Putamen (tissue), 1 donor: ENCODE measurements at regions not wholly inside any gene's neighbourhood (a gene's known extent, or its start where the extent isn't known, plus 50 kb on each side); places are given as distances from the start of the nearest gene placed in this dataset.

ENCODE experiments used
- DNase-seq: peaks from one replicate; pipeline ENCODE4 v3.0.0-alpha.2; 2016; ENCODE audit warnings: low spot score

DNA sequence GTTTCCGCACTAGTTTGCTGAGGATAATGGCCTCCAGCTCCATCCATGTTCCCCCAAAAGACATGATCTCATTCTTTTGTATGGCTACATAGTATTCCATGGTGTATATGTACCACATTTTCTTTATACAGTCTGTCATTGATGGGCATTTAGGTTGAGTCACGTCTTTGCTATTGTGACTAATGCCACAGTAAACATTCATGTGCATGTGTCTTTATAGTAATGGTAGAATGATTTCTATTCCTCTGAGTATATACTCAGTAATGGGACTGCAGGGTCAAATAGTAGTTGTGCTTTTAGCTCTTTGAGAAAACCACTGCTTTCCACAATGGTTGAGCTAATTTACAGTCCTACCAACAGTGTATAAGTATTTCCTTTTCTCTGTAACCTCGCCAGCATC, 78.3 kb upstream of the BCL9 start:
- DNase-seq = no peak

DNA sequence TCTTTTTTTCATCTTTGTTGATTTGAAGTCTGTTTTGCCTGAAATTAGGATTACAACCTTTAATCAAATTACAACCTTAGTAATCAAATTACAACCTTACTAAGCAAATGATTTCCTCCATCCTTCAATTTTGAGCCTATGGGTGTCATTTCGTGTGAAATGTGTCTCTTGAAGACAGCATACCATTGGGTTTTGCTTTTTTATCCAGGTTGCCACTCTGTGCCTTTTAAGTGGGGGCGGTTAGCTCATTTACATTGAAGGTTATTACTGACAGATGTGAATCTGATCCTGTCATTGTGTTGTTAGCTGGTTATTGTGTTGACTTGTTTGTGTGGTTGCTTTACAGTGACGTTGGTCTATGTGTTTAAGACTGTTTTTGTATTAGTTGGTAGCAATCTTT, 74.8 kb upstream of the BCL9 start:
- DNase-seq = no peak

DNA sequence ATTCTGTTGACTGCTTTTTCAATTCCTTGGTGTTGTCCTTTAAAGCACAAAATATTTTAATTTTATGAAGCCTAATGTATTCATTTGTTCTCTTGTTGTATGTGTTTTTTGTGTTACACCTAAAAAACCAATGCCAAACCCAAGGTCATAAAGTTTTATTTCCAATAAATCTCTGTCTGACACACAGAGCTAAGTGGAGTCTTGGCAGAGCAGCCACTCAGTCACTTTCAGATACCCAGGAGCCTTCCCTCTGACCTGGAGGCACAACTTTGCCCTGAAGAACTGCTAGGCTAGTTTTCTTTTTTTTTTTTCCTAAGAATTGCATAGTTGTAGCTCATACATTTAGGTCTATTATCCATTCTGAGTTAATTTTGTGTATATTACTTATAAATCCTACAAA, 71.2 kb upstream of the BCL9 start:
- DNase-seq = no peak

DNA sequence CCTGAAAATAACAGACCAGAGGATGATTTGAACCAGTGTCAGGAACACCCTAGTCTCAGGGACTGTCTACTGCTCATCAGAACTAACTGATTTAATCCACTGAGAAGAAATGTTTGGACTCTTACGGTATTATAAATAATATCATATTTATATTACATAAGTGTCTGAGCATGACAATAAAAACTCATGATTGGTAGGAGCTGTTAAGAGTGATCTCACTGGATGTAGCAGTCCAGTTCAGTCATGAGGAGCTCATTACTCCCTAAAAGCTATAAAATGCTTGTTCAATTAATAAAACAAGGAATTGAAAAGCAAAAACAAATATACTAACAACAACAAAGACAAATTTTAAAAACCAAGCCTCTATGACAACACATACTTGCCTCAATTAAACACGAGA, 68.8 kb upstream of the BCL9 start:
- no peak for DNase-seq

DNA sequence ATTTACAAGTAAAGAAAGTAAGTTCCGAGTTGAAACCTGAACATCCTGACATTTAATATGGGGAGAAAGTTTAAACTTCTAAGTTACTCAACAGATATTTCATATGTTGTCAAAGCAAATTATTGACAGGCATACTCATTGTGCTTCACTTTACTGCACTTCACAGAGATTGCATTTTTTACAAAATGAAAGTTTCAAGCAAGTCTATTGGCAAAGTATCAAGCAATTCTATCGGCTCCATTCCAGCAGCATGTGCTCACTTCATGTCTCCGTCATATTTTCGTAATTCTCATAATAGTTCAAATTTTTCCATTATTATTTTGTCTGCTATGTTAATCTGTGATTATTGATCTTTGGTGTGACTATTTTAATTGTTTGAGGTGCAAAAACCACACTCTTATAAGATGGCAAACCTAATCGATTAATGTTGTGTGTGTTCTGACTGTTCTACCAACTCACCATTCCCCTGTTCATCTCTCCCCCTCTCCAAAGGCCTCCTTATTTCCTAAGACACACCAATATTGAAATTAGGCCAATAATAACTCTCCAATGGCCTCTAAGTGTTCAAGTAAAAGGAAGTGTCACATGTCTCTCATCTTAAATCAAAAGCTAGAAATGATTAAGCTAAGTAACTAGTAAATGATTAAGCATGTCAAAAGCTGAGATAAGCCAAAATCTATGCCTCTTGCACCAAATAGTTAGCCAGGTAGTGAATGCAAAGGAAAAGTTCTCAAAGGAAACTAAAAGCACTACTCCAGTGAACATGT, 68.2 kb upstream of the BCL9 start:
- no peak for DNase-seq

DNA sequence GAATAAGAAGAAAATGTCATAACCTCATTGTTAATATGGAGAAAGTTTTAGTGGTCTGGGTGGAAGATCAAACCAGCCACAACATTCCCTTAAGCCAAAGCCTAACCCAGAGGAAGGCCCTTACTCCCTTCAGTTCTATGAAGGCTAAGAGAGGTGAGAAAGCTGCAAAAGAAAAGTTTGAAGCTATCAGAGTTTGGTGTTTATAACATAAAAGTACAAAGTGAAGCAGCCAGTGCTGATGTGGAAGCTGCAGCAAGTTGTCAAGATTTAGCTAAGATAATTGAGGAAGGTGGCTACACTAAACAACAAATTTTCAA, 67.6 kb upstream of the BCL9 start:
- no peak for DNase-seq

DNA sequence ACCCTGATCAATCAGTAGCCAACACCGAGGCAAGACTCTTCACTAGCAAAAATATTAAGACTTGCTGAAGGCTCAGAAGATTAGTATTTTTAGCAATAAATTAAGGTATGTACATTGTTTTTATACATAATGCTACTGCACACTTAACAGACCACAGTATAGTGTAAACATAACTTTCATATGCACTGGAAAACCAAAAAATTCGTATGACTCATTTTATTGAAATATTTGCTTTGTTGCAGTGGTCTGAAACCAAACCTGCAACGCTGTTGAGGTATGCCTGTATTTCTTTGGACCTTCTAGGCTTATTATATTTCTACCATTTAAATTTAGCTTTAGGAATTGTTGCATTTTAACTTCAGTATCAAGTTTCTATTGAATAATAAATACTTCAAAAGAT, 65.8 kb upstream of the BCL9 start:
- no peak for DNase-seq

DNA sequence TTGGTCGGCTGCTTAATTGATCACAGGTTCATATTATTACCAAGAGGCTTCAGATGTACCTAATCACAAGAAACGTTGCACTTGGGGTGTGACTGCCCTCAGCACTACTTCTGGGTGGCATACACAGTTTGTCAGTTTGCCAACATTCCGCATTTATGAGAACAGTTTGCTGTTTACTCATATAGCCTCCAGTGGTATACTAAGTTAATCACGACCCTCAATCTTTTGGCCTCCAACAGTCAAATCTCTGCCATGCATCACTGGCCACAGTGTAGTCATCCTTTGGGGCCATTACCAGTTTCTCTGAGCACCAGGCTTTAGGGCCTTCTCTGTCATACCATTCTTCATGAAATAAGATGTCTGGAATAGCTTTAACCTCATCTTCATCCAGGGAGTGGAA, 62.8 kb upstream of the BCL9 start:
- DNase-seq = no peak

DNA sequence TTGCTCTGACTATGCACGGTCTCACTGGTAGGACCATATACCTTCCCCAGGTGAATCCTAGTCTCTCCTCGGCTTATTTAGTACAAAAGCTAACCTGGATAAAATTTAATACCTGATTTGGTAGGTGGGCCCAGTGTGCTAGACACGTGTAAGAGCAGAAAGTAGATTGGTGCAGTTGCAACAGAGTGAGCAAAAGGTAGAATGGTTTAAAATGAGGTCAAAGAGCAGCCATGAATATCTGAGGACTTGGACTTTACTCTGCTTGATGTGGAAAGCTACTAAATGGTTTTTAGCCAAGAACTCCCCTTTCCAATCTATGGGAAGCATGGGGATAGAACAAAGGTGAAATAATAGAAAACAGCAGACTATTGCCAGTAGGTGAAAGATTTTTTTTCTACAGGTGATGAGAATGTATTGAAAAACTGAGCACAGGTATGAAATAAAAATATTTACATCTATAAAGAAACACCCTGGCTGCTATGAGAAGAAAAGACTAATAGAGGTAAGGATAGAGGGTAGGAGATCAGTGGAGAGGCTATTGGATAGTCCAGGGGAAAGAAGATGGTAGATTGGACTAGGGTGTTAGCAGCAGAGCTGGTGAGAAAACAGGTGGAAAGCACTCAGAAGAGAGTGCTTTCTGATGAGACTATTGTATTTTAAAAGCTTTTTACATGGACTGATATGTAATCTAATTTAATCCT, 61.3 kb upstream of the BCL9 start:
- DNase-seq = no peak

DNA sequence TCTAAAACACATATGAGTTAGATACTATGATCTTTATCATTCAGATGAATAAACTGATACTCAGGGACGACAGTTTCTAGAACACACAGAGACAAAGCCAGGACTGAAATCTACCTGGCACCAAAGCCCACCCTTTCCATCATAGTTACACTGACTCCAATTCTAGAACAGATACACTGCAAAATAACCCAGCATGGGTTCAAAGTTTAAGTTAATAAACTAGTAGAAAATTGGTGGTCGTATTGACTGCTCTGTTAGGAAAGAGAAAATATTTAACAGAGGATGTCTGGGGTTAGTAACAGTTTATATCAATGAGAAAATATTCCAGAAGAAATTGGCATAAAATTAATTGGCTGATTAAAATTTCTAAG, 60.8 kb upstream of the BCL9 start:
- no peak for DNase-seq

DNA sequence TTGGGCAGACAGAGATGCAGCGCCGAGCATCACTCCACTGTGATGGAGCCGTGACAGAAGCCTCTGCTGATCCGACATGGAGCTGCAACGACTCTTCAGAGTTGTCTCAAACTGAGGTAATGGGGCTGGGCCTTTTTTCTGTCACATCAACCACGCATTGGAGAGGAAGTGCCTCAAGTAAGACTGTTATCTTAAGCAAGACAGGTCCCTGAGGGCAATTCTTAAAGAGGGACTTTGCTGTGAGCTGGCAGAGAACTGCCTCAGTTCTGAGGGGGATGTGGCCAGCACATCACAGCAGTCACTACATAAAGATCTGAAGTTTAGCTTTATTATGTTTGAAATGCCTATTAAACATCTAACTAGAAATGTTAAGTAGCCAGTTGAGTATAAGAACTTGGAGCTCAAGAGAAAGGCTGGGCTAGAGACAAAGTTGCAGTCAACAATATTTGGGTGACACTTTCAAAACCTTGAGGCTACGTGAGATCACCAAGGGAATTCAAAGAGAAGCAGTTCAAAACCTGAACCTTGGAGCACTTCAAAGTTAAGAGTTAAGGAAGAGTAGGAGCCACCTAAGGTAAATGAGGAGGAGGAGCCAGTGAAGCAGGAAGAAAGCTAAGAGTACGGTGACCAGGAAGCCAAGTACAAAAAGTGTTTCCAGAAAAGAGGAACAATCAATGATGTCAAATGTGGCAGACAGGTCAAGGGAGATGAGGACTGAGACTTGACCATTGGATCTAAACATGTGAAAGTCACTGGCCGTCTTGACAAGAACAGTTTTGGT, 54.2 kb upstream of the BCL9 start:
- no peak for DNase-seq

DNA sequence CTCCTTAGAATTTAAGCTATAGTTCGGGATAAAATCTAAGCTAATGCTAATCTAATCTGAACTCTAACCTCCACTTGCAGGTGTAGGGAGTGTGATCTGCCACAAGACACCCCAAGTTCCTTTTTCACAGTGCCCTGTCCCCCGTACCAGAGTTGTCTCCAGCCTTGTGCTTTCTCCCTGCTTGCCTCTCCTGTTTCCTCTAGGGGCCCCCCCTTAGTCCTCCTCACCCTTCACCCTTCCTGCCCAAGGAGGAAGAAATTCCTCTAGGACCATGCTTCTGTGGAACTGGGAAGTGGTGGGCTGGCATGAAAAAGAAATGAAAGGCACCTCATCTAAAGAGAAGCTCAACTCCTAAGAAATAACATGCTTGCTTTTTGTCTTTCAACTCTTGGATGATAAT, 50.2 kb upstream of the BCL9 start:
- no peak for DNase-seq
